ENCODE measurements at regions not wholly inside any gene's neighbourhood (a gene's known extent, or its start where the extent isn't known, plus 50 kb on each side); places are given as distances from the start of the nearest gene placed in this dataset.
"Not testable (repeated sequence)": the region's sequence is repeated elsewhere in the genome, so short reads cannot be mapped to it uniquely, and the experiment has no call there.

GRCh38 chr2:208793434-208793833 is 386.8 kb downstream of the PTH2R start:
- DNase-seq (ENCODE audit: insufficient read length, low spot score) (no peak), FAIRE-seq (no peak)

GRCh38 chr2:208794288-208794975 is 387.8 kb downstream of the PTH2R start:
- DNase-seq (ENCODE audit: insufficient read length, low spot score), result no peak
- no peak for FAIRE-seq

- DNase-seq (ENCODE audit: insufficient read length, low spot score), result no peak
- no peak for FAIRE-seq
Measured at GRCh38 chr2:208798698-208799097, 392.1 kb downstream of the PTH2R start.

GRCh38 chr2:208799397-208799796 is 392.8 kb downstream of the PTH2R start:
- DNase-seq (ENCODE audit: insufficient read length, low spot score) (no peak), FAIRE-seq (no peak)

DNA sequence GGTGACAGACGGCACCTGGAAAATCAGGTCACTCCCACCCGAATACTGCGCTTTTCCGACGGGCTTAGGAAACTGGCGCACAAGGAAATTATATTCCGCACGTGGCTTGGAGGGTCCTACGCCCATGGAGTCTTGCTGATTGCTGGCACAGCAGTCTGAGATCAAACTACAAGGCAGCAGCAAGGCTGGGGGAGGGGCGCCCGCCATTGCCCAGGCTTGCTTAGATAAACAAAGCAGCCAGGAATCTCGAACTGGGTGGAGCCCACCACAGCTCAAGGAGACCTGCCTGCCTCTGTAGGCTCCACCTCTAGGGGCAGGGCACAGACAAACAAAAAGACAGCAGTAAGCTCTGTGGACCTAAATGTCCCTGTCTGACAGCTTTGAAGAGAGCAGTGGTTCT is 394.3 kb downstream of the PTH2R start:
- not testable (repeated sequence) for FAIRE-seq; DNase-seq (ENCODE audit: insufficient read length, low spot score)

GRCh38 chr2:208807756-208808155 is 401.2 kb downstream of the PTH2R start:
- FAIRE-seq (no peak), DNase-seq (ENCODE audit: insufficient read length, low spot score) (no peak)

GRCh38 chr2:208811885-208812284 is 405.3 kb downstream of the PTH2R start:
- not testable (repeated sequence) for DNase-seq (ENCODE audit: insufficient read length, low spot score); FAIRE-seq

DNA sequence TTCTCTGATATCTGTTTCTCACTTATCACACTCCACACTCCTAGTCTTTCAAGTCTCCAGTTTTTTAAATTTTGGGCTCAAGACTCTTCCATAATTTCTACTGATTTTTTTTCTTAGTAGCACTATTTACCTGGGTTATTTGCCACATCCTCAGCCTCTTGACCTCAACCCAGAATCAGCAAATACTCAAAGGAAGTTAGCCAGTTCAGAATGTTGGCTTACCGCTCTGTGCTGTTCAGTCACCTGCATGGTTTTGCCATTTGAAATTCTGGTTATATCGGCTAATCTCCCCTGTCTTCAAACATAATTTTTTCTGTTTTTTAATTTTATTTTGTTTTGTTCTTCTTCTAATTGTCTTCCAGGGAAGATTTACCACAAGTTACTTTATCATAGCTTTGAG is 412.6 kb downstream of the PTH2R start:
- no peak for FAIRE-seq

DNA sequence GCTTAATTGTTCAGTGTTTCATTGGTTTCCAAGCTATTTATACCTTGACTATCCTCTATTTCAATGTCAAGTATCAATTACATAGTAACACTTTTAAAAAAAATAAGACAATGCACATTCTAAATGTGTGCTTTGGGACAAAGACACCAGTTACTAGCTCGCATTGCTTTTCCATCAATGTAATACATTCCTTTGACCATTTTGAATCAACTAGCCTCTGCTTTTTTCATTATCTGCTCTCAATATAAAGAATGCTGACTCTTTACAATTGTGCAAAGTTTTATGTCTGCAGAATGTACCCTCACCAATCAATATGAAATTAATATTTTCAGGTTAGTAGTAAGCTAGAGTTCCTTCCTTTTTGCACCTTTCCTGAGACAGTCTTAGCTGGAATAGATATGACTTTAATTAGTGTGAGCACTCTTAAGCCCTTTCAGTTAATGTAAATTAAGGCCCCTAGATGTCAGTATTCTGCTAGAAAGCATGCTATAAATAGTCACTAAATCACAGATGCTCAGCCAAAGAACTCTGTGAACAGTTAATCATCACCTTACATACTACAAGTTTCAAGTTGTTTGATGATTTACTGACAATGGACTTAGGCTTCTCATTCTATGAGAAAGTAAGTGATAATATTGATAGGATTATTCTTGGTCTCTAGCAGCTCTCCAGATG is 413.6 kb downstream of the PTH2R start:
- DNase-seq (ENCODE audit: insufficient read length, low spot score), result no peak

More for the DNA sequence above, 412.6 kb downstream of the PTH2R start:
- DNase-seq (ENCODE audit: insufficient read length, low spot score), result no peak

GRCh38 chr2:208827109-208827508 is 420.5 kb downstream of the PTH2R start:
- DNase-seq (ENCODE audit: insufficient read length, low spot score), result no peak
- FAIRE-seq, result no peak

More for the DNA sequence above, 413.6 kb downstream of the PTH2R start:
- FAIRE-seq, result peak; percentile 64

DNA sequence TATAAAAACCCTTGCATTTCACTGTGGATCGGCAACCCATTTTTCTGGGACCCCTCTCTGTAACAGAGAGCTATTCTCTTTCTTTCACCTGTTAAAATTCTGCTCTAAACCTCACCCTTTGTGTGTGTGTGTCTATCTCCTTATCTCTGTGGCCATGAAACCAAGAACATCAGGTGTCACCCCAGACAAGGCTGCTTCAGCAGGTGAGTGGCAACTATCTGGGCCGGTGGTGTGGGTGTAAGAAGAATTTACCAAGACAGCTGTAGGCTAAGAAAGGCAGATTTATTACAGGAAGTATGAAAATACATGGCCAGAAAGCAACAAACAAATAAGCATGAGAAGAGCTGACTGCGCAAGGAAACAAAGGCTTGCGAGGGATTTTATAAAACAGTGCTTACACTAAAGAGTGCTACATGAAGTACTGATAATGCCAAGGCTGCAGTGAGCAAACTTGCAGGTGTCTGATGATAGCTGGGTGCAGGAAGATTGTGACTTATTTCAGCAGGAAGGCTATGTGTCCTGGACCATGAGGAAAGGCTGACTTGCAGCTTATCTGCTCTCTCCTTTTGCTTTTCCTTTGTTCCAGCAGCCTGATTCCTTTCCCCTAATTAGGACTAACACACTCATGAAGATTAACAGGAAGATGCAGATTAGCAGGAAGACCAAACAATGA is 421.1 kb downstream of the PTH2R start:
- no peak for FAIRE-seq
- no peak for DNase-seq (ENCODE audit: insufficient read length, low spot score)

DNA sequence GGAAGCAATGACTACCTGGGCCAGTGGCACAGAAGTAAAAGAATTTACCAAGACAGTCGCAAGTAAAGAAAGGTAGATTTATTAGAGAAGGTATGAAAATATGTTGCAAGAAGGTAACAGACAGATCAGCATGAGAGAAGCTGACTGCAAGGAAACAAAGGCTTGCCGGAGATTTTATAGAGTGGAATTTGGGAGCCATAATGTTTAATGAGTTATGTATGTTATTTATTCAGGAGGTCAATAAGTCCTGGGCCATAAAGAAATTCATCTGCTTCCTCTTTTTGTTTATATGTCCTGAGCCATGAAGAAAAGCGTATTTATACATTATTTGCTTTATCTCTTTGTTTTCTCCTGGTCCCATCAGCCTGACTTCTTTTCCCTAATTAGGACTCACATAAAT is 423.6 kb downstream of the PTH2R start:
- no peak for FAIRE-seq

DNA sequence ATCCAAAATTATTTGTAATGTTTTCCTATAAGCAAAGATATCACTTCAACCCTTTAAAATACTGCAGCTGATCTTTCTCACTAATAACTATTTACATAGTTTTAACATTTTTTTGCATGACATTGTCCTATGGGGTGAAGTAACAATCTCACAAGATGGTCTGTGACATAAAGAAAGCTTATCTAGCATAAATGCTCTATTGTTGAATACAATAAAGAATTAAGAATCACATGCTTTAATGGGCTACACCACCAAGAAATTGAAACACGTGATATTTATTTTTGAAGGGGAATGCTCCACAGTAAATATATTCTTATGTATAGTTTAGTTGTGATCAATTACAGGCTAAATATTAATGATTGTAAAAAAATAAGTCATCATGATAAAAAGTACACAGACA is 441.1 kb downstream of the PTH2R start:
- FAIRE-seq, result no peak

More for the DNA sequence above, 423.6 kb downstream of the PTH2R start:
- no peak for DNase-seq (ENCODE audit: insufficient read length, low spot score)

DNA sequence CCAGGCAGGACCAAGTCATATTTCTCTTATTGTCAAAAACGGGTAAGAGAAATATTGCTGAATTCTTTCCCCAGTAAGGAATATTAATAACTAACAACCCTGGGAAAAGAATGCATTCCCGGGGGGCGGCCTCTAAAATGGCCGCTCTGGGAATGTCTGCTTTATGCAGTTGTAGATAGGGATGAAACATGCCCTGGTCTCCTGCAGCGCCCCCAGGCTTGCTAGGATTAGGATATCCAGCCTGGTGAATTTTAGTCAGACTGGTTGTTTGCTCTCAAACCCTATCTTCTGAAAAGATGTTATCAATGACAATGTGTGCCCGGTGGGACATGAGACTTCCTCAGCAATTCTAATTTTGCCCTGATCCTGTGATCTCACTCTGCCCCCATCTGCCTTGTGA is 448.1 kb downstream of the PTH2R start:
- no peak for FAIRE-seq
- DNase-seq (ENCODE audit: insufficient read length, low spot score), result no peak

More for the DNA sequence above, 441.1 kb downstream of the PTH2R start:
- no peak for DNase-seq (ENCODE audit: insufficient read length, low spot score)

- no peak for DNase-seq (ENCODE audit: insufficient read length, low spot score)
- no peak for FAIRE-seq
Measured at GRCh38 chr2:208867374-208867773, 460.8 kb downstream of the PTH2R start.

DNA sequence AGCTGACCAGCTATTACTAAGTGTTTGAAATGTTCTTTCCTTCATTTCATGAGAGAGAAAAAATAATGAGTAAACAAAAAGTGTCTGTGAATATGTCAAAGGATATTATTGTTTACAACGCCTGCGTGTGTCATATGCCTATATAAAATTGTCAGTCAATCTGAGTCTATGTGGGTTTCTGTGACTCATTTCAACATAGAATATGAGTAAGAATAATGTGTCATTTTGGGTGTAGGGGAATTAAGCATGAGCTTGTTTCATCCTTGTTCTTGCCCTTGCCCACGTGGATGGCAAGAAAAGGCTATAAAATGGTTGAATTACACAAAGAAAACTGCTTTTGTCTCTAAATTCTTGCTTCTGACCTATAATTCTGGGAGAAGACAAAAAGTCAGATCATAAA is 466.0 kb downstream of the PTH2R start:
- FAIRE-seq (no peak), DNase-seq (ENCODE audit: insufficient read length, low spot score) (no peak)

- FAIRE-seq, result no peak
- DNase-seq (ENCODE audit: insufficient read length, low spot score), result no peak
Measured at GRCh38 chr2:208879666-208880065, 473.1 kb downstream of the PTH2R start.

DNA sequence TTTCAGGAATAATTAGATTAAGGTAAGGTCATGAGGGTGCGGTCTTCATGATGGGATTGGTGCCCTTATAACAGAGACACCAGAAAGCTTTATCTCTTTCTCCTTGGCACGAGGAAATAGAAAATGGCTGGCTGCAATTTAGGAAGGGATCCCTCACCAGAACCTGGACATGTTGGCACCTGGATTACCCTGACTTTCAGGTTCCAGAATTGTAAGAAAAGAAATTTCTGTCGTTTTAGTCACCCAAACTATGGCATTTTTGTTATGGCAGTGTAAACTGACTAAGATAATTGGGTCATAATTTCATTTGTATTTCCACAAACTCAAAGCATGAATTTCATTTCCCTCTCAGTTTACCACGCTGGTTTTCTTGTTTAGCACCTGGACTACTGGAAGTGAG is 473.6 kb downstream of the PTH2R start:
- FAIRE-seq (no peak), DNase-seq (ENCODE audit: insufficient read length, low spot score) (no peak)

DNA sequence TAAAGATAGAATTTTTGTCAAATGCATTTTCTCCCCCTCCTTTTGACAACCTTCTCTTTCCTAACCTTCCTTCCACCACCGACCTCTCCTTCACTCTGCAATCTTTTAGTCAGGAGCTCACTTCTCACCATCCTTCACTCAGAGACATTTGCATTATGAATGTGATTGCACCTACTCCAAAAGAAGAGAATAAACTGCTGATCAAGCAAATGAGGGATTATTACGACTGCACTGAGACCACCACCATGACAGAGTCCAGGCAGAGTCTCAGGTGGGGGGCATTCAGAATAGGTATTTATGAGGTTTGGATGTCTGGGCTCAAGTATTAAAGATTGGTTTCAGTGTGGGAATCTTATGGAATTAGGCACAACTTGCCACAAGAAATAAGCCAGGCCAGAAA is 483.9 kb downstream of the PTH2R start:
- DNase-seq (ENCODE audit: insufficient read length, low spot score) (no peak), FAIRE-seq (no peak)

DNA sequence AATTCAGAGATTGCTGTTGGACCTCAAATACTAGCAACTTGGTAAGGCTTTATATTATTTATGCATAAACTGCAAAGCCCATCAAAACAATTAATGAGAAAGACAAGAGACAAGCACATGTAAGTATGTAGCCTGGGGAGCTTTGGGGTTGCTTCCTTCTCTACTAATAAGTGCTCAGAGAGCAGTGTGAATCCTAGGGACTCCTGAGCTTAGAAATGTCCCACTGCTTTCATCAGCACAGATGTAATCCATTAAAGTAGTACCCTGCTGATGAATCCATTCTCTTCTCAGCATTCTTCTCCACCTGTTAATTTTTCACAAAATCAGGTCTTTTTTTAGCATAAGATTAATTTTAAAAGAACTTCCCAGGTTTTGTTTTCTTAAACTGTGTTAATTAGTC is 485.6 kb downstream of the PTH2R start:
- no peak for FAIRE-seq
- DNase-seq (ENCODE audit: insufficient read length, low spot score), result no peak

GRCh38 chr2:208906330-208906729 is 499.7 kb downstream of the PTH2R start:
- FAIRE-seq, result no peak
- no peak for DNase-seq (ENCODE audit: insufficient read length, low spot score)

GRCh38 chr2:208915401-208915800 is 508.4 kb upstream of the MAP2 start:
- no peak for DNase-seq (ENCODE audit: insufficient read length, low spot score)
- no peak for FAIRE-seq

All from GM19239 (cell line).